Liver (tissue), 8 donors: ENCODE measurements at regions not wholly inside any gene's neighbourhood (a gene's known extent, or its start where the extent isn't known, plus 50 kb on each side); places are given as distances from the start of the nearest gene placed in this dataset.

ENCODE experiments used
- DNase-seq: peaks from one replicate; pipeline ENCODE4 v3.0.0-alpha.2; 2017; ENCODE audit warnings: low spot score
- H3K27ac ChIP-seq, 2 donors: one replicate each; pipeline ENCODE4 v1.7.0; 2013; ENCODE audit warnings: inconsistent platforms in 2 of 2, low read length in 2 of 2, control low read depth in 1 of 2, low read depth in 1 of 2, mild to moderate bottlenecking in 1 of 2
- H3K27me3 ChIP-seq, 4 donors: one replicate each; pipeline versions ENCODE4 v1.6.1 to v1.7.0; 2013; ENCODE audit warnings: low read length in 3 of 4, inconsistent platforms in 1 of 4, mild to moderate bottlenecking in 1 of 4, moderate library complexity in 1 of 4; ENCODE audit not compliant: control insufficient read depth in 4 of 4, insufficient read depth in 4 of 4
- H3K36me3 ChIP-seq, 4 donors: one replicate each; pipeline versions ENCODE4 v1.6.1 to v1.7.0; 2013; ENCODE audit warnings: low read length in 3 of 4, mild to moderate bottlenecking in 3 of 4, low read depth in 1 of 4, moderate library complexity in 1 of 4; ENCODE audit not compliant: control insufficient read depth in 4 of 4, insufficient read depth in 3 of 4
- H3K4me1 ChIP-seq, 4 donors: one replicate each; pipeline versions ENCODE4 v1.6.1 to v1.7.0; 2013; ENCODE audit warnings: low read length in 3 of 4, mild to moderate bottlenecking in 3 of 4, moderate library complexity in 1 of 4; ENCODE audit not compliant: control insufficient read depth in 4 of 4, insufficient read depth in 4 of 4
- H3K4me3 ChIP-seq, 3 donors: one replicate each; pipeline versions ENCODE4 v1.6.1 to v1.7.0; 2013; ENCODE audit warnings: low read length in 3 of 3, control low read depth in 1 of 3, low read depth in 1 of 3, mild to moderate bottlenecking in 1 of 3
- H3K9ac ChIP-seq, 2 donors: one replicate each; pipeline ENCODE4 v1.7.0; 2013; ENCODE audit warnings: low read length in 2 of 2, mild to moderate bottlenecking in 2 of 2, moderate library complexity in 2 of 2, control low read depth in 1 of 2, low read depth in 1 of 2
- H3K9me3 ChIP-seq, 4 donors: one replicate each; pipeline versions ENCODE4 v1.6.1 to v1.7.0; 2013; ENCODE audit warnings: low read length in 3 of 4; ENCODE audit not compliant: control insufficient read depth in 4 of 4
- EGR1 ChIP-seq, 2 donors: IDR thresholded peaks; 2 replicates each; pipeline ENCODE4 v1.6.1; 2016 to 2018; ENCODE audit warnings: antibody characterized with exemption in 2 of 2, low read depth in 2 of 2
- FOXA1 ChIP-seq: IDR thresholded peaks from 2 replicates; pipeline ENCODE4 v1.6.1; 2016; ENCODE audit warnings: antibody characterized with exemption
- FOXA2 ChIP-seq: IDR thresholded peaks from 2 replicates; pipeline ENCODE4 v1.6.1; 2016; ENCODE audit warnings: antibody characterized with exemption
- GABPA ChIP-seq, 2 donors: IDR thresholded peaks in 1 of 2; conservative IDR thresholded peaks in 1 of 2; 2 replicates each; pipeline ENCODE4 v1.6.1; 2016; ENCODE audit warnings: antibody characterized with exemption in 2 of 2, mild to moderate bottlenecking in 1 of 2, moderate library complexity in 1 of 2
- HNF4A ChIP-seq, 2 donors: conservative IDR thresholded peaks; 2 replicates each; pipeline ENCODE4 v1.6.1; 2016; ENCODE audit warnings: antibody characterized with exemption in 2 of 2, mild to moderate bottlenecking in 2 of 2
- JUND ChIP-seq, 2 donors: IDR thresholded peaks; 2 replicates each; pipeline ENCODE4 v1.6.1; 2016; ENCODE audit warnings: antibody characterized with exemption in 2 of 2
- NR2F2 ChIP-seq: IDR thresholded peaks from 2 replicates; pipeline ENCODE4 v1.6.1; 2016; ENCODE audit warnings: antibody characterized with exemption
- RAD21 ChIP-seq, 2 donors: IDR thresholded peaks; 2 replicates each; pipeline ENCODE4 v1.6.1; 2016; ENCODE audit warnings: antibody characterized with exemption in 2 of 2, mild to moderate bottlenecking in 2 of 2
- RXRA ChIP-seq, 2 donors: IDR thresholded peaks; 2 replicates each; pipeline ENCODE4 v1.6.1; 2017 to 2018; ENCODE audit warnings: antibody characterized with exemption in 2 of 2, mild to moderate bottlenecking in 1 of 2
- SP1 ChIP-seq: IDR thresholded peaks from 2 replicates; pipeline ENCODE4 v1.6.1; 2018; ENCODE audit warnings: antibody characterized with exemption, mild to moderate bottlenecking
- TAF1 ChIP-seq: conservative IDR thresholded peaks from 2 replicates; pipeline ENCODE4 v1.6.1; 2016; ENCODE audit warnings: antibody characterized with exemption, mild to moderate bottlenecking
- YY1 ChIP-seq: IDR thresholded peaks from 2 replicates; pipeline ENCODE4 v1.6.1; 2016; ENCODE audit warnings: antibody characterized with exemption, mild to moderate bottlenecking
- WGBS: extraction: QIAGEN DNeasy Blood & Tissue Kit; methylation state at CpG from one replicate; pipeline ENCODE4 v1.1.7; 2013; 5-methylcytosine and 5-hydroxymethylcytosine counted together
- TF ChIP-seq, protein P1 (sequence below): fragments of 150-350 bp; IDR thresholded peaks from 2 replicates; pipeline ENCODE4 v1.5.1; 2017; ENCODE audit warnings: improper control_type of control experiment, low read depth, low read length; ENCODE audit not compliant: missing input control
- TF ChIP-seq, protein P2 (sequence below): IDR thresholded peaks from 2 replicates; pipeline ENCODE4 v1.6.1; 2016; ENCODE audit warnings: antibody characterized with exemption
- TF ChIP-seq, protein P3 (sequence below): IDR thresholded peaks from 2 replicates; pipeline ENCODE4 v1.6.1; 2016; ENCODE audit warnings: antibody characterized with exemption
- TF ChIP-seq, protein P4 (sequence below): IDR thresholded peaks from 2 replicates; pipeline ENCODE4 v1.6.1; 2016; ENCODE audit warnings: antibody characterized with exemption, mild to moderate bottlenecking
- donor health status: healthy.
- donor health status: healthy.
- donor health status: healthy.
- donor health status: healthy.
- donor health status: healthy.

DNA sequence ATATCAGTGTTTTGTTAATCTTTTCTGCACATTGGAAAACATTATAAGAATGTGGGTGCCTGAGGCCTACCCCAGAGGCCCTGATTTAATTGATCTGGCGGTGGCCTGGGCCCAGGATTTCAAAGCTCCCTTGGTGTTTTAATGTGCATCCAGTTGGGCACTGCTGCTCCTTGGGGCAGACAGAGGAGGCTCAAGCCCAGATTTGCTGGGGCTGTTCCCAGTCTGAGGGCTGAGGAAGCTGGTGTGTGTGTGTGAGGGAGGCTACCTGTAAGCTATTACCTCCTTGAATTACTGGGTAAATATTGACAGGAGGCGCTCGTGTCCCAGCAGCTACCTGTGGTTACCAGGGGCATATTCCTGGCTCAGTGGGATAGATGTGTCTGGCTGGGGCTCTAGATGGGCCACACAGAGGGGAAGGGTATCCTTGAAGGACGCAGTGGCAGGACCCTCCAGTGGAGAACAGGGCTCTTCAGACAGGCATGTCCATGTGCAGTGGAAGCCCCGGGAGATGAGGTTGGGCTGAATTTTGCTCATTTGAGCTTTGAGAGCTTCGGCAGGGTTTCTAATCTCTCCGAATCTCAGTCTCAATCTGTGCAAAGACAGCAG is 975.4 kb upstream of the ZNF722 start:
- no peaks in the 10 kb centered on the region for H3K27me3 ChIP-seq

DNA sequence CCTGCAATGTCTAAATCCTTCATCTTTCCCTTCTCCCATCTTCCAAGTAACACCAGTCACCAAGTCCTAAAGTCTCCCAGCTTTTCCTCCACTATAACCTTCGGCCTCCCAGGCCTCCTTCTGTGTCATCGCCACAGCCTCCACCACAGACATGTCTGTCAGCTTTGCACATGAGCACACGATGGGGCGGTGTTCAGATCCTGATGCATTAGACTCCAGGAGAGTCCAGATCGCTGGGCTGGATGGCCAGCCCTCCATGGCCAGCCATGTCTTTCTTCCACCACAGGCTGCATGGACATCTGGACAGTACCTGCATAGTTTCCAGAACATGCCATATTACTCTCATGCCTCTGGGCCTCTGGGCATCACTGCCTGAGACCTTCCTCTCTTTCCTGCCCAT is 974.2 kb upstream of the ZNF722 start:
- TF ChIP-seq EGR1 (IDR thresholded peaks at IDR 0.05; ENCODE audit: low read depth in 2 of 2), result no peak
- TF ChIP-seq RAD21 (IDR thresholded peaks at IDR 0.05), result no peak
- TF ChIP-seq HNF4A (conservative IDR thresholded peaks at IDR 0.05), result no peak
- TF ChIP-seq FOXA1, result no peak
- TF ChIP-seq GABPA (IDR thresholded peaks at IDR 0.05 in 1 of 2, conservative IDR thresholded peaks at IDR 0.05 in 1 of 2), result no peak
- no peak for TF ChIP-seq FOXA2
- TF ChIP-seq, protein P1, sequence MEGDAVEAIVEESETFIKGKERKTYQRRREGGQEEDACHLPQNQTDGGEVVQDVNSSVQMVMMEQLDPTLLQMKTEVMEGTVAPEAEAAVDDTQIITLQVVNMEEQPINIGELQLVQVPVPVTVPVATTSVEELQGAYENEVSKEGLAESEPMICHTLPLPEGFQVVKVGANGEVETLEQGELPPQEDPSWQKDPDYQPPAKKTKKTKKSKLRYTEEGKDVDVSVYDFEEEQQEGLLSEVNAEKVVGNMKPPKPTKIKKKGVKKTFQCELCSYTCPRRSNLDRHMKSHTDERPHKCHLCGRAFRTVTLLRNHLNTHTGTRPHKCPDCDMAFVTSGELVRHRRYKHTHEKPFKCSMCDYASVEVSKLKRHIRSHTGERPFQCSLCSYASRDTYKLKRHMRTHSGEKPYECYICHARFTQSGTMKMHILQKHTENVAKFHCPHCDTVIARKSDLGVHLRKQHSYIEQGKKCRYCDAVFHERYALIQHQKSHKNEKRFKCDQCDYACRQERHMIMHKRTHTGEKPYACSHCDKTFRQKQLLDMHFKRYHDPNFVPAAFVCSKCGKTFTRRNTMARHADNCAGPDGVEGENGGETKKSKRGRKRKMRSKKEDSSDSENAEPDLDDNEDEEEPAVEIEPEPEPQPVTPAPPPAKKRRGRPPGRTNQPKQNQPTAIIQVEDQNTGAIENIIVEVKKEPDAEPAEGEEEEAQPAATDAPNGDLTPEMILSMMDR, result no peak
- TF ChIP-seq SP1, result no peak
- no peak for TF ChIP-seq JUND (IDR thresholded peaks at IDR 0.05)
- no peak for TF ChIP-seq TAF1
- TF ChIP-seq, protein P2, sequence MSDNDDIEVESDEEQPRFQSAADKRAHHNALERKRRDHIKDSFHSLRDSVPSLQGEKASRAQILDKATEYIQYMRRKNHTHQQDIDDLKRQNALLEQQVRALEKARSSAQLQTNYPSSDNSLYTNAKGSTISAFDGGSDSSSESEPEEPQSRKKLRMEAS, result no peak
- TF ChIP-seq NR2F2, result no peak
- no peak overlapping the region for H3K27ac ChIP-seq
- H3K9ac ChIP-seq, result no peak overlapping the region
- no peaks in the 10 kb centered on the region for H3K27me3 ChIP-seq
- H3K36me3 ChIP-seq, result no peaks in the 10 kb centered on the region
- DNase-seq, result no peak
- no peaks in the 10 kb centered on the region for H3K4me1 ChIP-seq
- H3K9me3 ChIP-seq, result peaks cover 0 to 9% (median 3%) of the 10 kb centered on the region in 4 donors
- 65% methylated on average over 5 of the region's 5 CpGs for WGBS
- H3K4me3 ChIP-seq, result no peak overlapping the region

More for the DNA sequence above, 975.4 kb upstream of the ZNF722 start:
- DNase-seq, result no peak
- Histone ChIP-seq H3K27ac (no peak overlapping the region), H3K4me1 (no peaks in the 10 kb centered on the region), H3K9ac (no peak overlapping the region), H3K9me3 (peaks cover 0 to 9% (median under 1%) of the 10 kb centered on the region in 4 donors), H3K36me3 (no peaks in the 10 kb centered on the region), H3K4me3 (no peak overlapping the region)
- TF ChIP-seq JUND (IDR thresholded peaks at IDR 0.05), result no peak
- TF ChIP-seq YY1, result no peak
- no peak for TF ChIP-seq HNF4A (conservative IDR thresholded peaks at IDR 0.05)
- TF ChIP-seq GABPA (IDR thresholded peaks at IDR 0.05 in 1 of 2, conservative IDR thresholded peaks at IDR 0.05 in 1 of 2), result no peak
- TF ChIP-seq, protein P1, result no peak
- no peak for TF ChIP-seq RXRA (IDR thresholded peaks at IDR 0.05)
- TF ChIP-seq FOXA1, result no peak
- TF ChIP-seq, protein P3, sequence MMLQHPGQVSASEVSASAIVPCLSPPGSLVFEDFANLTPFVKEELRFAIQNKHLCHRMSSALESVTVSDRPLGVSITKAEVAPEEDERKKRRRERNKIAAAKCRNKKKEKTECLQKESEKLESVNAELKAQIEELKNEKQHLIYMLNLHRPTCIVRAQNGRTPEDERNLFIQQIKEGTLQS, result no peak
- TF ChIP-seq TAF1, result no peak
- no peak for TF ChIP-seq RAD21 (IDR thresholded peaks at IDR 0.05)
- TF ChIP-seq EGR1 (IDR thresholded peaks at IDR 0.05; ENCODE audit: low read depth in 2 of 2), result no peak
- TF ChIP-seq, protein P2, result no peak
- TF ChIP-seq FOXA2, result no peak
- TF ChIP-seq, protein P4, sequence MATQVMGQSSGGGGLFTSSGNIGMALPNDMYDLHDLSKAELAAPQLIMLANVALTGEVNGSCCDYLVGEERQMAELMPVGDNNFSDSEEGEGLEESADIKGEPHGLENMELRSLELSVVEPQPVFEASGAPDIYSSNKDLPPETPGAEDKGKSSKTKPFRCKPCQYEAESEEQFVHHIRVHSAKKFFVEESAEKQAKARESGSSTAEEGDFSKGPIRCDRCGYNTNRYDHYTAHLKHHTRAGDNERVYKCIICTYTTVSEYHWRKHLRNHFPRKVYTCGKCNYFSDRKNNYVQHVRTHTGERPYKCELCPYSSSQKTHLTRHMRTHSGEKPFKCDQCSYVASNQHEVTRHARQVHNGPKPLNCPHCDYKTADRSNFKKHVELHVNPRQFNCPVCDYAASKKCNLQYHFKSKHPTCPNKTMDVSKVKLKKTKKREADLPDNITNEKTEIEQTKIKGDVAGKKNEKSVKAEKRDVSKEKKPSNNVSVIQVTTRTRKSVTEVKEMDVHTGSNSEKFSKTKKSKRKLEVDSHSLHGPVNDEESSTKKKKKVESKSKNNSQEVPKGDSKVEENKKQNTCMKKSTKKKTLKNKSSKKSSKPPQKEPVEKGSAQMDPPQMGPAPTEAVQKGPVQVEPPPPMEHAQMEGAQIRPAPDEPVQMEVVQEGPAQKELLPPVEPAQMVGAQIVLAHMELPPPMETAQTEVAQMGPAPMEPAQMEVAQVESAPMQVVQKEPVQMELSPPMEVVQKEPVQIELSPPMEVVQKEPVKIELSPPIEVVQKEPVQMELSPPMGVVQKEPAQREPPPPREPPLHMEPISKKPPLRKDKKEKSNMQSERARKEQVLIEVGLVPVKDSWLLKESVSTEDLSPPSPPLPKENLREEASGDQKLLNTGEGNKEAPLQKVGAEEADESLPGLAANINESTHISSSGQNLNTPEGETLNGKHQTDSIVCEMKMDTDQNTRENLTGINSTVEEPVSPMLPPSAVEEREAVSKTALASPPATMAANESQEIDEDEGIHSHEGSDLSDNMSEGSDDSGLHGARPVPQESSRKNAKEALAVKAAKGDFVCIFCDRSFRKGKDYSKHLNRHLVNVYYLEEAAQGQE, result no peak
- no peak for TF ChIP-seq SP1
- no peak for TF ChIP-seq NR2F2
- WGBS, result 78% methylated on average over 7 of the region's 7 CpGs
